Activated CD8-positive, alpha-beta memory T cell treated with anti-CD3 and anti-CD28 coated beads, Interleukin-2, amount 50 U/mL, for 4 hours (primary cell): ENCODE measurements at regions not wholly inside any gene's neighbourhood (a gene's known extent, or its start where the extent isn't known, plus 50 kb on each side); places are given as distances from the start of the nearest gene placed in this dataset.

Experiments
- DNase-seq: peaks from one replicate; pipeline ENCODE4 v3.0.0-alpha.2; 2020

GRCh38 chr1:5711956-5712645 is 280.1 kb downstream of the NPHP4 start:
- no peak for DNase-seq

DNA sequence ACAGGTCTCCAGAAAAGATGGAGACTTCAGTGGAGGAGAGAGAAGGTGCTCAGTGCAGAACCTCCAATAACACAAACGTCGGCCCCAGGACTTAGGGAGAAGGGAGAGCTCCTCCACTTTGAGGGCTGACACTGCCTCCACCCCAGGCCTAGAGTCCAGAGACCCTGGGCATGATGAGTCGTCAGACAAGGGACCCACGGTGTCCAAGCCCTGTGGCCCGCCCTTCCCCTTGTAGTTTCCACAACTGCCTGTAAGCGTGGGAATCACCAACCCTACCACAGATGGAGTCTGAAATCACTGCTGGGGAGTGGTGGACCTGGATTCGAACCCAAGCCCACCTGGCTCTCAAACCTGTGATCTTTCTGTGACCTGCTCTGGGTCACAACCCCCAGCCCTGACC is 281.1 kb downstream of the NPHP4 start:
- no peak for DNase-seq

DNA sequence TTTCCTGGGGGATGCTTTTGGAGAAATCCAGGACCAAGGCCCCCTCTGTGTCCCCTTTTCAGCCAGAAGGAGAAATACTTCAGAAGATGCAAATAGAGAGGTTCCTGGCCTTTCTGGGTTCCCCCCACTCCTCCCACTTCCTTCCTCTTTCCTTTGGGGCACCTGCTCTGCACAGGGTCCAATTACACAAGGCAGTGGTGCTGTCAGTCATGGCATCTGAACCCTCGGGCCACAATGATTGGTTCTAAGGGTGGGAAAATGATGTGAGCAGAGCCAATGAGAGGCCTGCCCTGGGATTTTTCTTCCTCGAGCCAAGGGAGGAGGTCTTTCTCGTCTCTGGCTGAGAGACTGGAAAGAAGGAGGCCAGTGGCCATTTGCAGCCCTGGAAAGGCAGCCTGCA is 282.2 kb downstream of the NPHP4 start:
- DNase-seq: no peak

GRCh38 chr1:5709461-5709975 is 282.7 kb downstream of the NPHP4 start:
- DNase-seq: no peak

- no peak for DNase-seq
Observed at GRCh38 chr1:5708346-5709245, 283.6 kb downstream of the NPHP4 start.

DNA sequence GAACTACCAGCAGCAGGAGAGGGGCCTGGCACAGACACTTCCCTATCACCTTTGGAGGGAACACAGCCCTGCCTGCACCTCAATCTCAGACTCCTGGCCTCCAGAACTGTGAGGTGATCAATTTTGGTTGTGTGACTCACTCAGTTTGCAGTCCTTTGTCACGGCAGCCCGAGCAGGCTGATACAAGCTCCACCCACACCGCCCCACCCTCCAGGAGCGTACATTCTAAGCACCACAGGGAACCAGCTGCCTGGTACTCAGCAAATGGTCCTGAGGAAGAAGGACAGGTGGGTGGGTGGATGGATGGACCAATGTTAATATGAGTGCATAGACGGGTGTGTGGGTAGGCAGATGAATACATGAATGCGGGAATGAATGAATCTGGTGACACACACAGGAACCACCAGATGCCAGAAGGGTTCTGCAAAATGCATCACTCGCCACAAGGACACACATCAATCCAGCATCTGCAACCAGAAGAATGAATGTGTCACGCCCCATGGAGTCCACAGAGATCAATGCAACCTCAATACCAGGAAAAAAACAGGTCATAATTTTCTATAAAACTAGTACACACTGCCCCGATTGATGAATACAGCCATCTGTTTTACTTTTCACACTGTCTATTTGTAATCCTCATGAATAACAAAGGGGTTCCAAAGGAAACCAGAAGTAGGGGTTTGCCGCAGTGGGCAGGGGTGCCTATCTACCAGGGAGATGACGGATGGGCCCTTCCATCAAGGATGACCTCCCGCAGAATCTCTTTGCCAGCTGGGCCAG is 284.5 kb downstream of the NPHP4 start:
- DNase-seq: no peak

GRCh38 chr1:5706239-5706638 is 286.0 kb downstream of the NPHP4 start:
- no peak for DNase-seq

DNA sequence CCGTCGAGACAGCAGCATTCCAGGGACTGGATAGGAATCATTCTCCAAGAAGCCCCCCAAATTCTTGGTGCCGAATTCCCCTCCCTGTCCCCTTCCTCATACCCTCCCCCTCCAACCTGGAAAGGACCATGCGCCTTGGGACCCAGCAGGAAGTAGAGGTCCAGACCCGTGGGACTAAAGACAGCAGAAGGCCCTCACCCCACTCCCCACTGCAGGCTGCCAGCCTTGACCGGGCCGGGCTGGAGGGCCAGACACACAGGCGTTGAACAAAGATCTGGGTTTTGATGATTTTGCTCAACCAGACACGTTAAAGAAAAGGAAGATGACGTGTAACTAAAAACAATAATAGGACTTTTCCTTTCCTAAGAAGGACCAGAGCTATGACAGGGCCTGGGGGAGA is 286.5 kb downstream of the NPHP4 start:
- DNase-seq: no peak

- DNase-seq: no peak
Observed at GRCh38 chr1:5704561-5705514, 287.4 kb downstream of the NPHP4 start.

DNA sequence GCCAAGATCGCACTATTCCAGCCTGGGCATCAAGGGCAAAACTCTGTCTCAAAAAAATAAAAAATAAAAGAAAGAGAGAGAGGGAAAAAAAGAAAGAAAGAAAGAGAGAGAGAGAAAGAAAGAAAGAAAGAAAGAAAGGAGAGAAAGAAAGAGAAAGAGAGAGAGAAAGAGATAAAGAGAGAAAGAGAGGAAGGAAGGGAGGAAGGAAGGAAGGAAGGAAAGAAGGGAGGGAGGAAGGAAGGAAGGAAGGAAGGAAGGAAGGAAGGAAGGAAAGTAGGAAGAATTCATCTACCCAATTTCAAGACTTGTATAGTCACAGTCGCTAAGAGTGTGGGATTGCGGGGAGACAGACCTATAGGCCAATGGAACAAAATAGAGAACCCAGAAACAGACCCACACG is 290.6 kb downstream of the NPHP4 start:
- DNase-seq: no peak

- DNase-seq: no peak
Observed at GRCh38 chr1:5693568-5693967, 298.7 kb downstream of the NPHP4 start.

- DNase-seq: no peak
Observed at GRCh38 chr1:5692664-5693063, 299.6 kb downstream of the NPHP4 start.

DNA sequence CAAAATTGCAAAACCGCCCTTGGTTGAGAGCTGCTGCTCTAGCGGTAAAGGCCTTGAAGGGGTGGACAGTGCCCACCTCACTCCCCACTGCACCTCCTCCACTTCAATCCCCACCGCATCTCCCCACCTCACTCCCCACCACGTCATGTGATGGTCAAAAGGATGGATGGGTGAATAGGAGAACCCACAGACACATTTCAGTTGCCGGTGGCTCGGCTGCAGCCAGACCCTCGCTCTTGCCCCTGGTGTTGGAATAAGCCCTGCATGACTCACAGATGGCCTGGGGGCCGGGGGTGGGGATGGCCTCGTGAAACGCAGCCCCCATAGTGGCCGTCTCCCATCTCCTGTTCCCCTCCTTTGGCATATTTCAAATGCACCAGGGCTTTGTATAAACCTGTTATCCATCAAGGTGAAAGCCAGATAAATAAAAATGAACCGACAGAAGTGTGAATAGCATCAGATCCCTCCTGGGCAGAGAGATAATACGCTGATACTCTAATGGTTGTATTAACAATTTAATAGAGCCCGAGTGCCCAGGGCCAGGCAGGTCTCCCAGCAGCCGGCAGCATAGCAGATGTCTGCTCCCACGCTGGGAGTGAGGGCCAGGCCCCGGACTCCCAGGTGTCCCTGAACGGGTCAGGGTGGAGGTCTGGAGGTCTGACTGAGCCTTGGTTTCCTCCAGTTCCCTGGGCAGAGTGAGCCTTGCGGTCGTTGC is 300.3 kb downstream of the NPHP4 start:
- DNase-seq: no peak

DNA sequence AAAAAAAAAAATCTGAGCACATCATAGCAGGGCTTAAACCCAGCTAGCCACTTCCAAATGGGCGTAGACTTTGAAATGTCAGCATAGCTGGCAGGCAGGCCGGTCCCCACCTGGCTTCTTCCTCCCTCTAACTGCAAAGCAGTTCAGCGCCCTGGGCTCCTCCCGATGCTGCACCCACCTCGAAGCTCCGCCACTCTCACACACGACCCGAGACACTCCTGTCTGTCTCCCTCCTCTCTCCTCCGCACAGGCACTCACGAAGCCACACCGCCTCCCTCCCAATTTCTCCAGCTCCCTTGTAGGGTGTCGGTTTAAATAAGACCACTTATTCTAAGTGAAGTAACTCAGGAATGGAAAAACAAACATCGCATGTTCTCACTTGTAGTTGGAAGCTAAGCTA is 301.3 kb downstream of the NPHP4 start:
- no peak for DNase-seq

- DNase-seq: no peak
Observed at GRCh38 chr1:5690291-5690690, 301.9 kb downstream of the NPHP4 start.

GRCh38 chr1:5688081-5689077 is 303.8 kb downstream of the NPHP4 start:
- no peak for DNase-seq

GRCh38 chr1:5686925-5687706 is 305.1 kb downstream of the NPHP4 start:
- no peak for DNase-seq

DNA sequence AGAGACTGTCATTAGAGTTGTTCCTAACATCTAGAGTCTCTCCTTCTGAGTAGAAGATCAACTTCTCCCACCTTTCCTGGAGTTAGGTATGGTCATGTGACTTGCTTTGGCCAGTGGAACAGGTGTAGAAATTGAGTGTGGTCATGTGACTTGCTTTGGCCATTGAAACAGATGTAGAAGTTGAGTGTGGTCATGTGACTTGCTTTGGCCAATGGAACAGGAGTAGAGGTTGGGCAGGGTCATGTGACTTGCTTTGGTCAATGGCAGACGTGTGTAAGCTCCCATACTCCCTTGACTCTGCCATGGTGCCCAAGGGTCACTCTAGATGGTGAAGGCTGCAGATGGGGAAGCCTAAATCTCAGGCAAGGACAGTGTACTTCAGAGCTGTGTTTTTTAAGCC is 306.0 kb downstream of the NPHP4 start:
- no peak for DNase-seq

- no peak for DNase-seq
Observed at GRCh38 chr1:5685446-5686040, 306.7 kb downstream of the NPHP4 start.
